ENCODE measurements at regions not wholly inside any gene's neighbourhood (a gene's known extent, or its start where the extent isn't known, plus 50 kb on each side); places are given as distances from the start of the nearest gene placed in this dataset.

GRCh38 chr6:115214283-115214682 lies 846.4 kb downstream of the FRK start:
- H3K4me1 ChIP-seq (ENCODE audit: insufficient read depth): no peaks in the 10 kb centered on the region
- peaks cover 16% of the 10 kb centered on the region for H3K9me3 Mint-ChIP-seq
- H3F3A ChIP-seq (replicated peaks; ENCODE audit: low read depth): no peaks in the 10 kb centered on the region
- peaks cover 10% of the 10 kb centered on the region; the same call in 2 of the 3 replicates for H3K36me3 Mint-ChIP-seq (ENCODE audit: low read depth)
- DNase-seq (ENCODE audit: low spot score) (no peak), ATAC-seq (no peak)
- H4K20me1 ChIP-seq (replicated peaks; ENCODE audit: insufficient read depth): peaks cover 4% of the 10 kb centered on the region; the same call in 1 of the 2 replicates
- H3K79me2 ChIP-seq (replicated peaks; ENCODE audit: insufficient read depth): no peaks in the 10 kb centered on the region
- no peak overlapping the region for H3K4me3 Mint-ChIP-seq
- no peak overlapping the region for H3K4me3 ChIP-seq
- TF ChIP-seq STAT1 (IDR thresholded peaks at IDR 0.05; ENCODE audit: unreplicated experiment): no peak
- TF ChIP-seq, protein P1, sequence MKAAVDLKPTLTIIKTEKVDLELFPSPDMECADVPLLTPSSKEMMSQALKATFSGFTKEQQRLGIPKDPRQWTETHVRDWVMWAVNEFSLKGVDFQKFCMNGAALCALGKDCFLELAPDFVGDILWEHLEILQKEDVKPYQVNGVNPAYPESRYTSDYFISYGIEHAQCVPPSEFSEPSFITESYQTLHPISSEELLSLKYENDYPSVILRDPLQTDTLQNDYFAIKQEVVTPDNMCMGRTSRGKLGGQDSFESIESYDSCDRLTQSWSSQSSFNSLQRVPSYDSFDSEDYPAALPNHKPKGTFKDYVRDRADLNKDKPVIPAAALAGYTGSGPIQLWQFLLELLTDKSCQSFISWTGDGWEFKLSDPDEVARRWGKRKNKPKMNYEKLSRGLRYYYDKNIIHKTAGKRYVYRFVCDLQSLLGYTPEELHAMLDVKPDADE (IDR thresholded peaks at IDR 0.05): no peak
- TF ChIP-seq CREB1 (CRISPR knock-in tag; IDR thresholded peaks at IDR 0.05; ENCODE audit: low read depth): no peak
- TF ChIP-seq EZH2 (IDR thresholded peaks at IDR 0.05; ENCODE audit: low read depth, unreplicated experiment): no peak
- TF ChIP-seq ZNF331 (CRISPR knock-in tag; IDR thresholded peaks at IDR 0.05; ENCODE audit: low read depth): no peak
- TF ChIP-seq ZNF114 (CRISPR knock-in tag; IDR thresholded peaks at IDR 0.05): no peak
- TF ChIP-seq, protein P2, sequence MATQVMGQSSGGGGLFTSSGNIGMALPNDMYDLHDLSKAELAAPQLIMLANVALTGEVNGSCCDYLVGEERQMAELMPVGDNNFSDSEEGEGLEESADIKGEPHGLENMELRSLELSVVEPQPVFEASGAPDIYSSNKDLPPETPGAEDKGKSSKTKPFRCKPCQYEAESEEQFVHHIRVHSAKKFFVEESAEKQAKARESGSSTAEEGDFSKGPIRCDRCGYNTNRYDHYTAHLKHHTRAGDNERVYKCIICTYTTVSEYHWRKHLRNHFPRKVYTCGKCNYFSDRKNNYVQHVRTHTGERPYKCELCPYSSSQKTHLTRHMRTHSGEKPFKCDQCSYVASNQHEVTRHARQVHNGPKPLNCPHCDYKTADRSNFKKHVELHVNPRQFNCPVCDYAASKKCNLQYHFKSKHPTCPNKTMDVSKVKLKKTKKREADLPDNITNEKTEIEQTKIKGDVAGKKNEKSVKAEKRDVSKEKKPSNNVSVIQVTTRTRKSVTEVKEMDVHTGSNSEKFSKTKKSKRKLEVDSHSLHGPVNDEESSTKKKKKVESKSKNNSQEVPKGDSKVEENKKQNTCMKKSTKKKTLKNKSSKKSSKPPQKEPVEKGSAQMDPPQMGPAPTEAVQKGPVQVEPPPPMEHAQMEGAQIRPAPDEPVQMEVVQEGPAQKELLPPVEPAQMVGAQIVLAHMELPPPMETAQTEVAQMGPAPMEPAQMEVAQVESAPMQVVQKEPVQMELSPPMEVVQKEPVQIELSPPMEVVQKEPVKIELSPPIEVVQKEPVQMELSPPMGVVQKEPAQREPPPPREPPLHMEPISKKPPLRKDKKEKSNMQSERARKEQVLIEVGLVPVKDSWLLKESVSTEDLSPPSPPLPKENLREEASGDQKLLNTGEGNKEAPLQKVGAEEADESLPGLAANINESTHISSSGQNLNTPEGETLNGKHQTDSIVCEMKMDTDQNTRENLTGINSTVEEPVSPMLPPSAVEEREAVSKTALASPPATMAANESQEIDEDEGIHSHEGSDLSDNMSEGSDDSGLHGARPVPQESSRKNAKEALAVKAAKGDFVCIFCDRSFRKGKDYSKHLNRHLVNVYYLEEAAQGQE (IDR thresholded peaks at IDR 0.05; ENCODE audit: unreplicated experiment): no peak
- no peak for TF ChIP-seq NANOG (IDR thresholded peaks at IDR 0.05; ENCODE audit: borderline replicate concordance)
- no peak for TF ChIP-seq ZNF462 (CRISPR knock-in tag; IDR thresholded peaks at IDR 0.05)
- no peak for TF ChIP-seq JUNB (IDR thresholded peaks at IDR 0.05; ENCODE audit: unreplicated experiment)
- TF ChIP-seq, protein P3, sequence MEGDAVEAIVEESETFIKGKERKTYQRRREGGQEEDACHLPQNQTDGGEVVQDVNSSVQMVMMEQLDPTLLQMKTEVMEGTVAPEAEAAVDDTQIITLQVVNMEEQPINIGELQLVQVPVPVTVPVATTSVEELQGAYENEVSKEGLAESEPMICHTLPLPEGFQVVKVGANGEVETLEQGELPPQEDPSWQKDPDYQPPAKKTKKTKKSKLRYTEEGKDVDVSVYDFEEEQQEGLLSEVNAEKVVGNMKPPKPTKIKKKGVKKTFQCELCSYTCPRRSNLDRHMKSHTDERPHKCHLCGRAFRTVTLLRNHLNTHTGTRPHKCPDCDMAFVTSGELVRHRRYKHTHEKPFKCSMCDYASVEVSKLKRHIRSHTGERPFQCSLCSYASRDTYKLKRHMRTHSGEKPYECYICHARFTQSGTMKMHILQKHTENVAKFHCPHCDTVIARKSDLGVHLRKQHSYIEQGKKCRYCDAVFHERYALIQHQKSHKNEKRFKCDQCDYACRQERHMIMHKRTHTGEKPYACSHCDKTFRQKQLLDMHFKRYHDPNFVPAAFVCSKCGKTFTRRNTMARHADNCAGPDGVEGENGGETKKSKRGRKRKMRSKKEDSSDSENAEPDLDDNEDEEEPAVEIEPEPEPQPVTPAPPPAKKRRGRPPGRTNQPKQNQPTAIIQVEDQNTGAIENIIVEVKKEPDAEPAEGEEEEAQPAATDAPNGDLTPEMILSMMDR (conservative IDR thresholded peaks at IDR 0.05; ENCODE audit: low read depth in 2 of 2): no peak
- TF ChIP-seq POLR2AphosphoS5 (IDR thresholded peaks at IDR 0.05; ENCODE audit: low read depth): no peak
- TF ChIP-seq EZH2phosphoT487 (IDR thresholded peaks at IDR 0.05; ENCODE audit: unreplicated experiment): no peak
- H3K9me2 ChIP-seq (ENCODE audit: insufficient read depth): no peaks in the 10 kb centered on the region
- H2AFZ ChIP-seq: no peak overlapping the region
- H3K27ac Mint-ChIP-seq: no peak overlapping the region
- peaks cover 17% of the 10 kb centered on the region for H3K27me3 Mint-ChIP-seq (ENCODE audit: insufficient read depth, low read depth, poor library complexity)
- peaks cover 39% of the 10 kb centered on the region for H3K27me3 ChIP-seq (ENCODE audit: insufficient read depth)
- H3K36me3 ChIP-seq (ENCODE audit: insufficient read depth): no peaks in the 10 kb centered on the region
- H3K4me2 ChIP-seq: no peak overlapping the region
- no peaks in the 10 kb centered on the region for H3K4me1 Mint-ChIP-seq
- no peak overlapping the region for H3K27ac ChIP-seq (ENCODE audit: low read depth)

Data from GM23338 (cell line).